ENCODE measurements at regions not wholly inside any gene's neighbourhood (a gene's known extent, or its start where the extent isn't known, plus 50 kb on each side); places are given as distances from the start of the nearest gene placed in this dataset.

DNA sequence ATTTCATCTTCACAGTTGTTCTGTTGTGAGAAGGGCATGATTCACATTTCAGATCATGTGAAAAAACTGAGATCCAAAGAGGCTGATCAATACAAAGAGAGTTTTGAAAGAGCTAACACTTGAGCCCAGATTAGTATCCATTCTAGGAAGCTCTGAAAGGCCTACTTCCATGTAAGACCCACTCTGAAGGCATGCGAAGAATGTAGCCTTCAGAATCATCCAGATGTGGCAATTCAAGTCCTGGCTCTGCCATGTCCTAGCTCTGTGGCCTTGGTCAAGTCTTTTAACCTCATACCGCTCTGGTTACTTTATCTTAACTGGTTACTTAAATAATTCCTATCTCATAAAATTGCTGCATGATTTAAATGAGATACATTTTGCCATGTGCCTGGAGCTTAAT lies 111.1 kb downstream of the FZD1 start:
- TF ChIP-seq, protein P1, sequence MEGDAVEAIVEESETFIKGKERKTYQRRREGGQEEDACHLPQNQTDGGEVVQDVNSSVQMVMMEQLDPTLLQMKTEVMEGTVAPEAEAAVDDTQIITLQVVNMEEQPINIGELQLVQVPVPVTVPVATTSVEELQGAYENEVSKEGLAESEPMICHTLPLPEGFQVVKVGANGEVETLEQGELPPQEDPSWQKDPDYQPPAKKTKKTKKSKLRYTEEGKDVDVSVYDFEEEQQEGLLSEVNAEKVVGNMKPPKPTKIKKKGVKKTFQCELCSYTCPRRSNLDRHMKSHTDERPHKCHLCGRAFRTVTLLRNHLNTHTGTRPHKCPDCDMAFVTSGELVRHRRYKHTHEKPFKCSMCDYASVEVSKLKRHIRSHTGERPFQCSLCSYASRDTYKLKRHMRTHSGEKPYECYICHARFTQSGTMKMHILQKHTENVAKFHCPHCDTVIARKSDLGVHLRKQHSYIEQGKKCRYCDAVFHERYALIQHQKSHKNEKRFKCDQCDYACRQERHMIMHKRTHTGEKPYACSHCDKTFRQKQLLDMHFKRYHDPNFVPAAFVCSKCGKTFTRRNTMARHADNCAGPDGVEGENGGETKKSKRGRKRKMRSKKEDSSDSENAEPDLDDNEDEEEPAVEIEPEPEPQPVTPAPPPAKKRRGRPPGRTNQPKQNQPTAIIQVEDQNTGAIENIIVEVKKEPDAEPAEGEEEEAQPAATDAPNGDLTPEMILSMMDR (conservative IDR thresholded peaks at IDR 0.05; ENCODE audit: low read depth, low read length) = no peak
- no peak for TF ChIP-seq EZH2 (IDR thresholded peaks at IDR 0.05; ENCODE audit: low read length, unreplicated experiment)
- TF ChIP-seq EZH2phosphoT487 (IDR thresholded peaks at IDR 0.05; ENCODE audit: borderline replicate concordance, low read length) = no peak
